SJCRH30 (cell line): ENCODE measurements at regions not wholly inside any gene's neighbourhood (a gene's known extent, or its start where the extent isn't known, plus 50 kb on each side); places are given as distances from the start of the nearest gene placed in this dataset.

Experiments used
- DNase-seq, 2 experiments: peaks; one replicate each; pipeline ENCODE4 v3.0.0-alpha.2; 2015 to 2020
- H3K27ac ChIP-seq: fragments of 250-450 bp; sonication (Bioruptor Pico); 2 replicates; pipeline ENCODE4 v1.5.1; 2020; ENCODE audit warnings: mild to moderate bottlenecking, moderate library complexity
- H3K27me3 ChIP-seq: fragments of 250-450 bp; sonication (Bioruptor Pico); 2 replicates; pipeline ENCODE4 v1.5.1; 2020; ENCODE audit warnings: mild to moderate bottlenecking, moderate library complexity
- H3K36me3 ChIP-seq: fragments of 250-450 bp; sonication (Bioruptor Pico); 2 replicates; pipeline ENCODE4 v1.5.1; 2020; ENCODE audit warnings: mild to moderate bottlenecking, moderate library complexity
- H3K4me1 ChIP-seq: fragments of 250-450 bp; sonication (Bioruptor Pico); 2 replicates; pipeline ENCODE4 v1.5.1; 2020; ENCODE audit warnings: mild to moderate bottlenecking, moderate library complexity
- H3K4me3 ChIP-seq: fragments of 250-450 bp; sonication (Bioruptor Pico); 2 replicates; pipeline ENCODE4 v1.5.1; 2020; ENCODE audit warnings: mild to moderate bottlenecking, moderate library complexity
- H3K9me3 ChIP-seq: fragments of 250-450 bp; sonication (Bioruptor Pico); replicated peaks from 2 replicates; pipeline ENCODE4 v1.5.1; 2020; ENCODE audit warnings: mild to moderate bottlenecking, moderate library complexity

GRCh38 chr4:23533859-23534258, 356.0 kb downstream of the PPARGC1A start:
- Histone ChIP-seq H3K4me1 (no peaks in the 10 kb centered on the region), H3K9me3 (no peaks in the 10 kb centered on the region), H3K27ac (no peak overlapping the region), H3K36me3 (no peaks in the 10 kb centered on the region), H3K27me3 (no peaks in the 10 kb centered on the region), H3K4me3 (no peak overlapping the region)
- DNase-seq: no peak

- Histone ChIP-seq H3K4me3 (no peak overlapping the region), H3K36me3 (no peaks in the 10 kb centered on the region), H3K27ac (no peak overlapping the region), H3K9me3 (no peaks in the 10 kb centered on the region), H3K27me3 (no peaks in the 10 kb centered on the region), H3K4me1 (no peaks in the 10 kb centered on the region)
- DNase-seq: peak in 1 of 2 experiments; percentile 10
Observed at GRCh38 chr4:23516716-23517115, 373.1 kb downstream of the PPARGC1A start.

GRCh38 chr4:23504083-23504482, 385.8 kb downstream of the PPARGC1A start:
- Histone ChIP-seq H3K27ac (no peak overlapping the region), H3K36me3 (no peaks in the 10 kb centered on the region), H3K9me3 (no peaks in the 10 kb centered on the region), H3K4me1 (no peaks in the 10 kb centered on the region), H3K4me3 (no peak overlapping the region), H3K27me3 (no peaks in the 10 kb centered on the region; the same call in 1 of the 2 replicates)
- DNase-seq: no peak

- no peak for DNase-seq
- Histone ChIP-seq H3K9me3 (no peaks in the 10 kb centered on the region), H3K4me1 (no peaks in the 10 kb centered on the region)
Observed at GRCh38 chr4:23500894-23501449, 388.9 kb downstream of the PPARGC1A start.

GRCh38 chr4:23485801-23486200, 404.0 kb downstream of the PPARGC1A start:
- Histone ChIP-seq H3K27me3 (no peaks in the 10 kb centered on the region), H3K4me1 (no peaks in the 10 kb centered on the region), H3K36me3 (no peaks in the 10 kb centered on the region), H3K4me3 (no peak overlapping the region), H3K9me3 (no peaks in the 10 kb centered on the region), H3K27ac (no peak overlapping the region)
- no peak for DNase-seq

More at GRCh38 chr4:23500894-23501449, 388.9 kb downstream of the PPARGC1A start:
- no peak overlapping the region for H3K4me3 ChIP-seq
- H3K36me3 ChIP-seq: no peaks in the 10 kb centered on the region
- no peak overlapping the region for H3K27ac ChIP-seq
- H3K27me3 ChIP-seq: no peaks in the 10 kb centered on the region; the same call in 1 of the 2 replicates

- DNase-seq: no peak
- H3K4me1 ChIP-seq: no peaks in the 10 kb centered on the region
- no peaks in the 10 kb centered on the region for H3K27me3 ChIP-seq
- H3K9me3 ChIP-seq: no peaks in the 10 kb centered on the region
- no peaks in the 10 kb centered on the region for H3K36me3 ChIP-seq
- no peak overlapping the region for H3K4me3 ChIP-seq
- no peak overlapping the region for H3K27ac ChIP-seq
Observed at GRCh38 chr4:23484689-23485088, 405.2 kb downstream of the PPARGC1A start.

GRCh38 chr4:23483320-23483960, 406.4 kb downstream of the PPARGC1A start:
- no peak for DNase-seq
- Histone ChIP-seq H3K36me3 (no peaks in the 10 kb centered on the region), H3K27me3 (no peaks in the 10 kb centered on the region), H3K27ac (no peak overlapping the region), H3K4me3 (no peak overlapping the region), H3K9me3 (no peaks in the 10 kb centered on the region), H3K4me1 (no peaks in the 10 kb centered on the region)

GRCh38 chr4:23481566-23481965, 408.3 kb downstream of the PPARGC1A start:
- H3K9me3 ChIP-seq: no peaks in the 10 kb centered on the region
- DNase-seq: no peak
- H3K36me3 ChIP-seq: no peaks in the 10 kb centered on the region
- H3K4me3 ChIP-seq: no peak overlapping the region
- no peaks in the 10 kb centered on the region for H3K27me3 ChIP-seq
- no peaks in the 10 kb centered on the region for H3K4me1 ChIP-seq
- no peak overlapping the region for H3K27ac ChIP-seq

- H3K4me1 ChIP-seq: no peaks in the 10 kb centered on the region
- no peak for DNase-seq
- no peak overlapping the region for H3K27ac ChIP-seq
- no peaks in the 10 kb centered on the region for H3K9me3 ChIP-seq
- H3K36me3 ChIP-seq: no peaks in the 10 kb centered on the region
- H3K27me3 ChIP-seq: no peaks in the 10 kb centered on the region
- no peak overlapping the region for H3K4me3 ChIP-seq
Observed at GRCh38 chr4:23477905-23478304, 411.9 kb downstream of the PPARGC1A start.

- no peaks in the 10 kb centered on the region for H3K4me1 ChIP-seq
- H3K36me3 ChIP-seq: no peaks in the 10 kb centered on the region
- no peak for DNase-seq
- no peak overlapping the region for H3K27ac ChIP-seq
- H3K27me3 ChIP-seq: no peaks in the 10 kb centered on the region
- H3K9me3 ChIP-seq: no peaks in the 10 kb centered on the region
- H3K4me3 ChIP-seq: no peak overlapping the region
Observed at GRCh38 chr4:23476515-23477090, 413.2 kb downstream of the PPARGC1A start.

GRCh38 chr4:23463071-23463470, 426.8 kb downstream of the PPARGC1A start:
- no peak for DNase-seq
- H3K4me3 ChIP-seq: no peak overlapping the region
- no peaks in the 10 kb centered on the region for H3K9me3 ChIP-seq
- no peaks in the 10 kb centered on the region for H3K36me3 ChIP-seq
- no peaks in the 10 kb centered on the region for H3K4me1 ChIP-seq
- H3K27me3 ChIP-seq: no peaks in the 10 kb centered on the region
- no peak overlapping the region for H3K27ac ChIP-seq

- H3K4me3 ChIP-seq: no peak overlapping the region
- H3K36me3 ChIP-seq: no peaks in the 10 kb centered on the region
- H3K4me1 ChIP-seq: no peaks in the 10 kb centered on the region
- no peak for DNase-seq
- H3K9me3 ChIP-seq: no peaks in the 10 kb centered on the region
- H3K27ac ChIP-seq: no peak overlapping the region
- H3K27me3 ChIP-seq: no peaks in the 10 kb centered on the region
Observed at GRCh38 chr4:23458054-23458453, 431.8 kb downstream of the PPARGC1A start.

GRCh38 chr4:23456864-23457263, 433.0 kb downstream of the PPARGC1A start:
- H3K4me1 ChIP-seq: no peaks in the 10 kb centered on the region
- H3K36me3 ChIP-seq: no peaks in the 10 kb centered on the region
- DNase-seq: no peak
- no peak overlapping the region for H3K4me3 ChIP-seq
- no peaks in the 10 kb centered on the region for H3K9me3 ChIP-seq
- H3K27ac ChIP-seq: no peak overlapping the region
- no peaks in the 10 kb centered on the region for H3K27me3 ChIP-seq

GRCh38 chr4:23455456-23456158, 434.2 kb downstream of the PPARGC1A start:
- Histone ChIP-seq H3K27ac (no peak overlapping the region), H3K36me3 (no peaks in the 10 kb centered on the region), H3K27me3 (no peaks in the 10 kb centered on the region), H3K4me3 (no peak overlapping the region), H3K4me1 (no peaks in the 10 kb centered on the region), H3K9me3 (no peaks in the 10 kb centered on the region)
- peak in 1 of 2 experiments; percentile 6 for DNase-seq

- no peaks in the 10 kb centered on the region for H3K9me3 ChIP-seq
- H3K4me1 ChIP-seq: no peaks in the 10 kb centered on the region
- H3K4me3 ChIP-seq: no peak overlapping the region
- no peaks in the 10 kb centered on the region for H3K36me3 ChIP-seq
- no peak for DNase-seq
- no peak overlapping the region for H3K27ac ChIP-seq
- H3K27me3 ChIP-seq: 0 out of 2 replicates have a peak, but pooled peaks cover 3% of the 10 kb centered on the region
Observed at GRCh38 chr4:23441530-23442069, 448.2 kb downstream of the PPARGC1A start.
